HEK293 (cell line): ENCODE measurements at regions not wholly inside any gene's neighbourhood (a gene's known extent, or its start where the extent isn't known, plus 50 kb on each side); places are given as distances from the start of the nearest gene placed in this dataset.

Experiments used
- CTCF ChIA-PET: fragments of 350-600 bp; formaldehyde crosslinking; extraction: SDS; loops from one replicate; lab custom pipeline; 2021; ENCODE audit warnings: antibody characterized with exemption; lab: Yijun Ruan, JAX
- POLR2A ChIA-PET: fragments of 300-600 bp; formaldehyde crosslinking; extraction: SDS; loops from one replicate; lab custom pipeline; 2020; ENCODE audit warnings: antibody characterized with exemption, inconsistent platforms; lab: Yijun Ruan, JAX
- H3K27ac ChIP-seq: fragments of 200-500 bp; sonication (Bioruptor generic); 2 replicates; pipeline ENCODE4 v1.5.1; 2014; ENCODE audit warnings: low read depth, low read length, control low read depth, inconsistent platforms; ENCODE audit errors: extremely low read depth
- H3K36me3 ChIP-seq, 2 experiments: fragments of 200-500 bp in 1 of 2; sonication (Bioruptor generic) in 1 of 2; 1 replicate in 1 of 2; 2 replicates in 1 of 2; pipeline ENCODE4 v1.5.1; 2014 to 2017; ENCODE audit warnings: inconsistent platforms in 2 of 2, low read length in 2 of 2; ENCODE audit not compliant: control insufficient read depth in 2 of 2, insufficient read depth in 1 of 2
- H3K4me1 ChIP-seq: fragments of 200-500 bp; sonication (Bioruptor generic); 2 replicates; pipeline ENCODE4 v1.5.1; 2014; ENCODE audit warnings: mild to moderate bottlenecking, low read length, inconsistent platforms; ENCODE audit not compliant: control insufficient read depth, insufficient read depth
- H3K4me3 ChIP-seq: 2 replicates; pipeline ENCODE4 v1.5.1; 2011; ENCODE audit warnings: low read depth, mild to moderate bottlenecking, control low read depth, low read length, moderate library complexity
- H3K9me3 ChIP-seq: fragments of 200-500 bp; sonication (Bioruptor generic); 2 replicates; pipeline ENCODE4 v1.5.1; 2014; ENCODE audit warnings: low read depth, low read length, inconsistent platforms; ENCODE audit not compliant: control insufficient read depth, insufficient read depth
- BCL11A ChIP-seq: fragments of 450-650 bp; formaldehyde crosslinking; IDR thresholded peaks from 2 replicates; pipeline ENCODE4 v1.5.1; 2016; ENCODE audit warnings: low read depth, missing biosample characterization, missing genetic modification characterization
- EGR2 ChIP-seq: fragments of 450-650 bp; formaldehyde crosslinking; IDR thresholded peaks from 2 replicates; pipeline ENCODE4 v1.5.1; 2016; ENCODE audit warnings: low read depth, missing biosample characterization, missing genetic modification characterization
- GLI2 ChIP-seq: fragments of 450-650 bp; formaldehyde crosslinking; IDR thresholded peaks from 2 replicates; pipeline ENCODE4; 2017; ENCODE audit warnings: missing biosample characterization, missing genetic modification characterization, low read depth, borderline replicate concordance
- KLF17 ChIP-seq: fragments of 450-650 bp; formaldehyde crosslinking; IDR thresholded peaks from 2 replicates; pipeline ENCODE4 v1.5.1; 2016; ENCODE audit warnings: missing biosample characterization, missing genetic modification characterization
- OSR2 ChIP-seq: fragments of 450-650 bp; formaldehyde crosslinking; IDR thresholded peaks from 2 replicates; pipeline ENCODE4 v1.5.1; 2016; ENCODE audit warnings: missing biosample characterization, missing genetic modification characterization
- PBX3 ChIP-seq: sonication (generic); formaldehyde crosslinking; IDR thresholded peaks from 2 replicates; pipeline ENCODE4 v1.8.1; 2022; ENCODE audit warnings: mild to moderate bottlenecking, moderate library complexity, missing genetic modification reagents
- PRDM10 ChIP-seq: fragments of 450-650 bp; formaldehyde crosslinking; IDR thresholded peaks from 2 replicates; pipeline ENCODE4 v1.5.1; 2016; ENCODE audit warnings: missing biosample characterization, missing genetic modification characterization
- SP2 ChIP-seq: fragments of 450-650 bp; formaldehyde crosslinking; IDR thresholded peaks from 2 replicates; pipeline ENCODE4 v1.5.1; 2016; ENCODE audit warnings: missing biosample characterization, missing genetic modification characterization
- ZBTB48 ChIP-seq: fragments of 450-650 bp; formaldehyde crosslinking; IDR thresholded peaks from 2 replicates; pipeline ENCODE4 v1.5.1; 2016; ENCODE audit warnings: missing biosample characterization, missing genetic modification characterization
- ZBTB8A ChIP-seq: fragments of 450-650 bp; formaldehyde crosslinking; IDR thresholded peaks from 2 replicates; pipeline ENCODE4 v1.5.1; 2016; ENCODE audit warnings: missing biosample characterization, missing genetic modification characterization
- ZEB2 ChIP-seq: fragments of 450-650 bp; formaldehyde crosslinking; IDR thresholded peaks from 2 replicates; pipeline ENCODE4 v1.5.1; 2016; ENCODE audit warnings: missing biosample characterization, missing genetic modification characterization
- ZFP69B ChIP-seq: fragments of 450-650 bp; formaldehyde crosslinking; IDR thresholded peaks from 2 replicates; pipeline ENCODE4 v1.5.1; 2016; ENCODE audit warnings: missing biosample characterization, missing genetic modification characterization
- ZNF133 ChIP-seq: fragments of 450-650 bp; formaldehyde crosslinking; IDR thresholded peaks from 2 replicates; pipeline ENCODE4 v1.5.1; 2016; ENCODE audit warnings: missing biosample characterization, missing genetic modification characterization
- ZNF184 ChIP-seq: fragments of 450-650 bp; IDR thresholded peaks from 2 replicates; pipeline ENCODE4 v1.5.1; 2018; ENCODE audit warnings: missing biosample characterization, mild to moderate bottlenecking, missing genetic modification characterization
- ZNF223 ChIP-seq: fragments of 450-650 bp; formaldehyde crosslinking; IDR thresholded peaks from 2 replicates; pipeline ENCODE4 v1.5.1; 2016; ENCODE audit warnings: missing biosample characterization, missing genetic modification characterization
- ZNF324 ChIP-seq: fragments of 450-650 bp; formaldehyde crosslinking; IDR thresholded peaks from 2 replicates; pipeline ENCODE4 v1.5.1; 2016; ENCODE audit warnings: missing biosample characterization, missing genetic modification characterization
- ZNF449 ChIP-seq: fragments of 450-650 bp; formaldehyde crosslinking; IDR thresholded peaks from 2 replicates; pipeline ENCODE4 v1.5.1; 2017; ENCODE audit warnings: missing biosample characterization, mild to moderate bottlenecking, missing genetic modification characterization, moderate library complexity
- ZNF513 ChIP-seq: fragments of 450-650 bp; IDR thresholded peaks from 2 replicates; pipeline ENCODE4 v1.5.1; 2018; ENCODE audit warnings: missing biosample characterization, missing genetic modification characterization
- ZNF514 ChIP-seq: fragments of 450-650 bp; formaldehyde crosslinking; IDR thresholded peaks from 2 replicates; pipeline ENCODE4 v1.5.1; 2016; ENCODE audit warnings: missing biosample characterization, missing genetic modification characterization
- ZNF521 ChIP-seq: fragments of 450-650 bp; formaldehyde crosslinking; IDR thresholded peaks from 2 replicates; pipeline ENCODE4 v1.5.1; 2017; ENCODE audit warnings: missing biosample characterization, mild to moderate bottlenecking, missing genetic modification characterization
- ZNF624 ChIP-seq: fragments of 450-650 bp; formaldehyde crosslinking; IDR thresholded peaks from 2 replicates; pipeline ENCODE4 v1.5.1; 2017; ENCODE audit warnings: missing biosample characterization, missing genetic modification characterization
- ZNF658 ChIP-seq: fragments of 450-650 bp; formaldehyde crosslinking; IDR thresholded peaks from 2 replicates; pipeline ENCODE4; 2016; ENCODE audit warnings: missing biosample characterization, missing genetic modification characterization
- ZNF660 ChIP-seq: fragments of 450-650 bp; IDR thresholded peaks from 2 replicates; pipeline ENCODE4 v1.5.1; 2018; ENCODE audit warnings: missing biosample characterization, mild to moderate bottlenecking, missing genetic modification characterization
- ZNF670 ChIP-seq: fragments of 450-650 bp; formaldehyde crosslinking; IDR thresholded peaks from 2 replicates; pipeline ENCODE4 v1.5.1; 2016; ENCODE audit warnings: missing biosample characterization, missing genetic modification characterization, low read depth
- ZNF707 ChIP-seq: fragments of 450-650 bp; formaldehyde crosslinking; IDR thresholded peaks from 2 replicates; pipeline ENCODE4 v1.5.1; 2016; ENCODE audit warnings: missing biosample characterization, missing genetic modification characterization
- ZNF76 ChIP-seq: fragments of 450-650 bp; formaldehyde crosslinking; IDR thresholded peaks from 2 replicates; pipeline ENCODE4; 2016; ENCODE audit warnings: low read depth, missing biosample characterization, missing genetic modification characterization, borderline replicate concordance
- ZNF785 ChIP-seq: fragments of 450-650 bp; formaldehyde crosslinking; IDR thresholded peaks from 2 replicates; pipeline ENCODE4 v1.5.1; 2016; ENCODE audit warnings: missing biosample characterization, missing genetic modification characterization
- ZNF830 ChIP-seq: fragments of 450-650 bp; IDR thresholded peaks from 2 replicates; pipeline ENCODE4 v1.5.0; 2018; ENCODE audit warnings: missing biosample characterization, missing genetic modification characterization, low read depth, mild to moderate bottlenecking, moderate library complexity

- ChIA-PET POLR2A (interaction anchor here (0.7 to 1.7 kb wide), 8 partner anchors 9 to 340 kb away, joined by 3 to 11 read pairs (median 6); partner anchors contain the start of gene ZSCAN26), CTCF (interaction anchor here (0.6 to 2.4 kb wide), 13 partner anchors 9 to 64 kb away, joined by 3 to 8 read pairs (median 4); no protein-coding TSS in a partner anchor)
- peak overlapping the region; percentile 43 for H3K4me3 ChIP-seq
- peaks cover 5% of the 10 kb centered on the region; the same call in 1 of the 2 replicates for H3K4me1 ChIP-seq
- no peaks in the 10 kb centered on the region for H3K9me3 ChIP-seq
- peak overlapping the region; percentile 71 for H3K27ac ChIP-seq
- H3K36me3 ChIP-seq, result no peaks in the 10 kb centered on the region
- TF ChIP-seq BCL11A (tag by site-specific recombination) (no peak), ZFP69B (tag by site-specific recombination) (peak; percentile 43), ZNF660 (peak; percentile 81), OSR2 (tag by site-specific recombination) (peak; percentile 56; the same call in 1 of the 2 replicates), ZNF785 (tag by site-specific recombination) (0 out of 2 replicates have a peak, but pooled peaks have one; percentile 36), ZNF184 (peak; percentile 14; the same call in 1 of the 2 replicates), ZNF658 (tag by site-specific recombination) (no peak), ZNF513 (tag by site-specific recombination) (no peak), ZBTB48 (tag by site-specific recombination) (peak; percentile 75; the same call in 1 of the 2 replicates), GLI2 (no peak), ZNF624 (tag by site-specific recombination) (peak; percentile 17; the same call in 1 of the 2 replicates), ZNF76 (tag by site-specific recombination) (peak; percentile 41; the same call in 1 of the 2 replicates), KLF17 (tag by site-specific recombination) (peak; percentile 68), ZNF707 (tag by site-specific recombination) (no peak), ZNF324 (tag by site-specific recombination) (peak; percentile 77), ZNF670 (tag by site-specific recombination) (no peak), PBX3 (CRISPR knock-in tag) (no peak), ZEB2 (tag by site-specific recombination) (peak; percentile 73), ZNF223 (tag by site-specific recombination) (no peak), ZNF449 (peak; percentile 17; the same call in 1 of the 2 replicates), EGR2 (tag by site-specific recombination) (peak; percentile 9; the same call in 1 of the 2 replicates), ZNF830 (tag by site-specific recombination) (no peak), ZNF133 (tag by site-specific recombination) (no peak), SP2 (tag by site-specific recombination) (0 out of 2 replicates have a peak, but pooled peaks have one; percentile 5), ZNF514 (tag by site-specific recombination) (no peak), ZNF521 (tag by site-specific recombination) (no peak), ZBTB8A (peak; percentile 32), PRDM10 (peak; percentile 75)
These were observed 81.0 kb downstream of the GPX5 start for GRCh38 chr6:28606424-28607391.
